ENCODE measurements at regions not wholly inside any gene's neighbourhood (a gene's known extent, or its start where the extent isn't known, plus 50 kb on each side); places are given as distances from the start of the nearest gene placed in this dataset.

DNA sequence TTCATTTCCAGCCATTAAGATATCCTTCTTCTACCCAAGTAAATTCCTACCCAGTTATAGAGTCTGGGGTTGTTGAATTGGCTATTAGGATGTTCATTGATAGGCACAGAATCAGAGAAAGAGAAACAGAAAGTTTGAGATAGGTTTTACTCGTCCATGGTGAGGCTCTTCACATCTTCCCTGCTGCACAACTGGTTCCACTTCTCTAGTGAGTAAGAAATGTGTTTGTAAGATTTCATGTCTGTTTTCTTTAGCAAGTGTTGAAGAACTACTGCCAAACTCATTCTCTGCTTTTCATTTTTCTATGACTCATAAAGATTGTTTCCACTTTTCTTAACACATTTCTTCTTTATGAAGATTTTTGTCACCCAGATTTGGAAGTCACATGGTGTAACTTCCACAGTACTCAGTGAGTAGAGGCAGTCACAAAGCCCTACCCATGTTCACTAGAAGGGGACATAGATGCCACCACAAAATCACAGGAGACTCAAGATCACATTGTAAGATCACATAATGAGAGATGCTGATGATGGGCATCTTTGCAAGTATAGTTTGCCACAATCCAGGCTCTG, 152.3 kb downstream of the SNX7 start:
- no peak overlapping the region for H3K4me3 ChIP-seq (ENCODE audit: low read depth, low read length)
- no peak for DNase-seq (ENCODE audit: low read depth)
- TF ChIP-seq, protein P1, sequence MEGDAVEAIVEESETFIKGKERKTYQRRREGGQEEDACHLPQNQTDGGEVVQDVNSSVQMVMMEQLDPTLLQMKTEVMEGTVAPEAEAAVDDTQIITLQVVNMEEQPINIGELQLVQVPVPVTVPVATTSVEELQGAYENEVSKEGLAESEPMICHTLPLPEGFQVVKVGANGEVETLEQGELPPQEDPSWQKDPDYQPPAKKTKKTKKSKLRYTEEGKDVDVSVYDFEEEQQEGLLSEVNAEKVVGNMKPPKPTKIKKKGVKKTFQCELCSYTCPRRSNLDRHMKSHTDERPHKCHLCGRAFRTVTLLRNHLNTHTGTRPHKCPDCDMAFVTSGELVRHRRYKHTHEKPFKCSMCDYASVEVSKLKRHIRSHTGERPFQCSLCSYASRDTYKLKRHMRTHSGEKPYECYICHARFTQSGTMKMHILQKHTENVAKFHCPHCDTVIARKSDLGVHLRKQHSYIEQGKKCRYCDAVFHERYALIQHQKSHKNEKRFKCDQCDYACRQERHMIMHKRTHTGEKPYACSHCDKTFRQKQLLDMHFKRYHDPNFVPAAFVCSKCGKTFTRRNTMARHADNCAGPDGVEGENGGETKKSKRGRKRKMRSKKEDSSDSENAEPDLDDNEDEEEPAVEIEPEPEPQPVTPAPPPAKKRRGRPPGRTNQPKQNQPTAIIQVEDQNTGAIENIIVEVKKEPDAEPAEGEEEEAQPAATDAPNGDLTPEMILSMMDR (IDR thresholded peaks at IDR 0.05; ENCODE audit: insufficient read depth, low read depth, low read length), result no peak

DNA sequence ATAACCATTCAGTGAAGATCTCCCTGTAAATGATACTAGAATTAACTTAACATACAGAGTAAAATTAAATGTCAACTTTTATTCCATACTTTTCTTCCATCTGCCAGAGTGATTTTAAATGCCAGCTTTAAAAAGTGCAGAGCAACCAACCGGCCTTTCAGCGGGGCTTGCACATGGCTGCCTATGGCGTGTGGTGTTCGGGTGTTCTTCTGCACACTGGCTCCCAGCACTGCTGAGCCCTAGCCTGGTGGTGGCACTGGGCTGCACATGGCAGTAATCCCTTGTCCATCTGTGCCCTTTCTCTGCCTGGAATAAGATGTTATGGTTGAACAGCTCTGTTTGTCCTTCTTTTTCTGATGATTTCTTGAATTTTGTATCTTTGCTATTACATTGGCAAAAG, 156.3 kb downstream of the SNX7 start:
- TF ChIP-seq, protein P1 (IDR thresholded peaks at IDR 0.05; ENCODE audit: insufficient read depth, low read depth, low read length), result no peak
- no peak for DNase-seq (ENCODE audit: low read depth)
- no peak overlapping the region for H3K4me3 ChIP-seq (ENCODE audit: low read depth, low read length)

DNA sequence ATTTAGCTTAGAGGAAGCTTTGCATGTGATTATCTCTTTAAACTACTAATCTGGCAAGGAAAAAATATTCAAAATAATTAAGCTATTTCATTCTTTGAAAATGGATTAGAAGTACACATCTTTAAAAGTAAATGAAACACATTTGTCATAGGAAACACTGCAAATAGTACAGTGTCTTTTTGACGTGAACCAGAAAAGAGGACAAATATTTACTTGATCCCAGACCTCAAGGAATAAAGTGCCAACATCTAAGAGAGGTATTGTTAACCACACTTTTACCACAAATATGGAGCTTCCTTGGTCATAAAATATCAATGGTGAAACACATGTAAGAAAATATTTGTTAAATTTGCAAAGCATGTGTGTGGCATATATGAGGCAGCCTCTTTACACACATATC, 159.9 kb downstream of the SNX7 start:
- H3K4me3 ChIP-seq (ENCODE audit: low read depth, low read length), result no peak overlapping the region
- no peak for DNase-seq (ENCODE audit: low read depth)
- TF ChIP-seq, protein P1 (IDR thresholded peaks at IDR 0.05; ENCODE audit: insufficient read depth, low read depth, low read length), result no peak

DNA sequence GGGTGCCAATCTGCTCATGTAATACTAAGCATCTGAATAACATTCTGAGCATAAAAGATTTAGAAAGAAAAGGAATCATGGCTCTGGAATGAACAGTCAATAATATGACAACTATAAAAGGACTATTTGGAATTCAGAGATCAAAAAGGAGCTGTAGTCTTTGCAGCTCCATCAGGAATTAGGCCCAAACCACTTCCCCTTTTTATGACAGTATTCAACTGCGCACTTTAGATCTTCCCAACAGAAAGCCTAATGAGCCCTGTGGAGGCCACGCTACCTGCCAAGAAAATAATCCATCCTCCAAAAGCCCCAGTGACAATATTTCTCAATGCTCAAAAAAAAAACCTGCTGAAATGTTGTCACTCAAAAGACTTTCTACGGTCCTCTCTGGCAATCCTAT, 163.2 kb downstream of the SNX7 start:
- TF ChIP-seq, protein P1 (IDR thresholded peaks at IDR 0.05; ENCODE audit: insufficient read depth, low read depth, low read length), result no peak
- DNase-seq (ENCODE audit: low read depth), result no peak
- H3K4me3 ChIP-seq (ENCODE audit: low read depth, low read length), result no peak overlapping the region

DNA sequence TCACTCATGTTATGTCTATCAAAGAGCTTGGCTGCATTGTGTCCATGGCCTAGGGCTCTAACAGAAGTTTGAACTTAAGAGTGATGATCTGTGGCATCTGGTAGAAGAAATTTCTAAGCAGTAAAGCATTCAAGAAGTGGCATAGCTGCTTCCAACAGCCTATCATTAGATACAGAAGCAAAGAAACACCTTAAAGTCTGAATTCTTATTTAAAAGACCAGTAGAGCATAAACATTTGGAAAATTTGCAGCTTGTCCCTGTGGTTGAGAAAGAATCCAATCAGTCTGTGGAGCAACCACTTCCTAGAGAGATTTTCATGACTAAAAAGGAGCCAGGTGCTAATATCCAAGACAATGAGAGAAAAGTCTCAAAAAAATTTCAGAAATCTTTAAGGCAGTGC, 165.5 kb downstream of the SNX7 start:
- TF ChIP-seq, protein P1 (IDR thresholded peaks at IDR 0.05; ENCODE audit: insufficient read depth, low read depth, low read length), result no peak
- H3K4me3 ChIP-seq (ENCODE audit: low read depth, low read length), result no peak overlapping the region
- DNase-seq (ENCODE audit: low read depth), result no peak

DNA sequence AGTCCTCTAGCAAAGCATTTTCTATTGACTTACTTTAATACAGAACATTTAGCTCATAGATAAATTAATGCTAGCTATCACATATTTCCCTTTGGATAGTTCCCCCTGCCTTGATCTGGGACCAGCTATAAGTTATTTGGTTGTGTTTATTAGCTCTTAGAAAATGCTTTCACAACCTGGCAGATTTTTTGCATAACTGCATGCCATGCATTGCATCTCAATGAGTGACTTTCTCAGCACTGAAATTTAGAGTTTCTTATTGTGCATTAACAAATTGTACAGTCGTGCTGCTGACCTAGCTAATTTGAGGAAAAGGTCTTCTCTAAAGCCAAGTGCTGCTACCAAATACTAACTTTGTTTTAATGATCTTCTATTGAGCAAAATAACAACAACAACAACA, 164.8 kb downstream of the PLPPR5 start:
- peak; percentile 3 for DNase-seq (ENCODE audit: low read depth)
- no peak overlapping the region for H3K4me3 ChIP-seq (ENCODE audit: low read depth, low read length)
- TF ChIP-seq, protein P1 (IDR thresholded peaks at IDR 0.05; ENCODE audit: insufficient read depth, low read depth, low read length), result no peak

All from fibroblast of villous mesenchyme (primary cell).